IgD-negative memory B cell (primary cell): ENCODE measurements at regions not wholly inside any gene's neighbourhood (a gene's known extent, or its start where the extent isn't known, plus 50 kb on each side); places are given as distances from the start of the nearest gene placed in this dataset.

Experiments used
- H3K27ac Mint-ChIP-seq, 3 donors: one replicate each; pipeline ENCODE4 v1.8.0; 2020 to 2022; ENCODE audit warnings: mild to moderate bottlenecking in 3 of 3, mixed read lengths in 3 of 3, moderate library complexity in 1 of 3
- H3K27me3 Mint-ChIP-seq: one replicate; pipeline ENCODE4 v1.8.0; 2021; ENCODE audit warnings: mixed read lengths
- H3K36me3 Mint-ChIP-seq: one replicate; pipeline ENCODE4 v1.8.0; 2020; ENCODE audit warnings: mild to moderate bottlenecking, mixed read lengths
- H3K4me1 Mint-ChIP-seq, 3 donors: one replicate each; pipeline ENCODE4 v1.8.0; 2020 to 2022; ENCODE audit warnings: mixed read lengths in 3 of 3, mild to moderate bottlenecking in 1 of 3
- H3K4me3 Mint-ChIP-seq, 4 donors: one replicate each; pipeline ENCODE4 v1.8.0; 2020 to 2022; ENCODE audit warnings: mild to moderate bottlenecking in 4 of 4, mixed read lengths in 4 of 4, moderate library complexity in 3 of 4
- H3K9me3 Mint-ChIP-seq, 3 donors: one replicate each; pipeline ENCODE4 v1.8.0; 2020 to 2021; ENCODE audit warnings: mixed read lengths in 3 of 3, mild to moderate bottlenecking in 1 of 3

GRCh38 chr22:27628891-27629631 is 172.5 kb downstream of the MN1 start:
- Mint-ChIP-seq H3K36me3 (no peaks in the 10 kb centered on the region), H3K4me3 (no peak overlapping the region)

GRCh38 chr22:27629908-27630673 is 171.5 kb downstream of the MN1 start:
- Mint-ChIP-seq H3K27ac (no peak overlapping the region), H3K4me3 (no peak overlapping the region), H3K36me3 (no peaks in the 10 kb centered on the region), H3K9me3 (peaks cover 0 to 7% (median 0%) of the 10 kb centered on the region in 3 donors), H3K4me1 (no peaks in the 10 kb centered on the region), H3K27me3 (peaks cover 1% of the 10 kb centered on the region)

More at GRCh38 chr22:27628891-27629631, 172.5 kb downstream of the MN1 start:
- H3K9me3 Mint-ChIP-seq, result peaks cover 0 to 7% (median 0%) of the 10 kb centered on the region in 3 donors
- H3K27ac Mint-ChIP-seq, result no peak overlapping the region
- H3K4me1 Mint-ChIP-seq, result no peaks in the 10 kb centered on the region
- peaks cover 1% of the 10 kb centered on the region for H3K27me3 Mint-ChIP-seq

GRCh38 chr22:27630754-27631153 is 170.8 kb downstream of the MN1 start:
- Mint-ChIP-seq H3K27me3 (peaks cover 1% of the 10 kb centered on the region), H3K4me1 (no peaks in the 10 kb centered on the region), H3K36me3 (no peaks in the 10 kb centered on the region), H3K4me3 (no peak overlapping the region), H3K27ac (no peak overlapping the region), H3K9me3 (peaks cover 0 to 7% (median 0%) of the 10 kb centered on the region in 3 donors)

GRCh38 chr22:27631641-27632040 is 169.9 kb downstream of the MN1 start:
- Mint-ChIP-seq H3K27me3 (peaks cover 3% of the 10 kb centered on the region), H3K4me3 (no peak overlapping the region), H3K9me3 (peaks cover 0 to 7% (median 0%) of the 10 kb centered on the region in 3 donors), H3K4me1 (no peaks in the 10 kb centered on the region), H3K36me3 (no peaks in the 10 kb centered on the region), H3K27ac (peak overlapping the region in 1 of 3 donors; percentile 1)

- H3K27ac Mint-ChIP-seq, result no peak overlapping the region
- no peaks in the 10 kb centered on the region for H3K4me1 Mint-ChIP-seq
- no peak overlapping the region for H3K4me3 Mint-ChIP-seq
- H3K36me3 Mint-ChIP-seq, result no peaks in the 10 kb centered on the region
- H3K9me3 Mint-ChIP-seq, result peaks cover 0 to 7% (median 0%) of the 10 kb centered on the region in 3 donors
- H3K27me3 Mint-ChIP-seq, result peaks cover 6% of the 10 kb centered on the region
Observed at GRCh38 chr22:27632451-27633295, 168.9 kb downstream of the MN1 start.

GRCh38 chr22:27633296-27633871 is 168.2 kb downstream of the MN1 start:
- H3K4me3 Mint-ChIP-seq, result no peak overlapping the region
- H3K9me3 Mint-ChIP-seq, result peaks cover 0 to 7% (median 0%) of the 10 kb centered on the region in 3 donors
- H3K4me1 Mint-ChIP-seq, result no peaks in the 10 kb centered on the region
- no peaks in the 10 kb centered on the region for H3K36me3 Mint-ChIP-seq
- H3K27me3 Mint-ChIP-seq, result peaks cover 6% of the 10 kb centered on the region
- peak overlapping the region in 1 of 3 donors; percentile 60 for H3K27ac Mint-ChIP-seq

- Mint-ChIP-seq H3K27ac (peak overlapping the region in 1 of 3 donors; percentile 60), H3K4me1 (no peaks in the 10 kb centered on the region), H3K36me3 (no peaks in the 10 kb centered on the region), H3K9me3 (peaks cover 0 to 4% (median 0%) of the 10 kb centered on the region in 3 donors), H3K27me3 (peaks cover 6% of the 10 kb centered on the region), H3K4me3 (no peak overlapping the region)
Observed at GRCh38 chr22:27634043-27634740, 167.4 kb downstream of the MN1 start.

GRCh38 chr22:27635435-27635834 is 166.1 kb downstream of the MN1 start:
- no peaks in the 10 kb centered on the region for H3K36me3 Mint-ChIP-seq
- peaks cover 0 to 4% (median 0%) of the 10 kb centered on the region in 3 donors for H3K9me3 Mint-ChIP-seq
- no peaks in the 10 kb centered on the region for H3K4me1 Mint-ChIP-seq
- peaks cover 4% of the 10 kb centered on the region for H3K27me3 Mint-ChIP-seq
- no peak overlapping the region for H3K27ac Mint-ChIP-seq
- no peak overlapping the region for H3K4me3 Mint-ChIP-seq

GRCh38 chr22:27635852-27636251 is 165.7 kb downstream of the MN1 start:
- Mint-ChIP-seq H3K4me1 (peaks cover 0 to 1% (median 0%) of the 10 kb centered on the region in 3 donors), H3K9me3 (peaks cover 0 to 4% (median 0%) of the 10 kb centered on the region in 3 donors), H3K4me3 (no peak overlapping the region), H3K27me3 (peaks cover 4% of the 10 kb centered on the region), H3K27ac (no peak overlapping the region), H3K36me3 (no peaks in the 10 kb centered on the region)

GRCh38 chr22:27636716-27637508 is 164.6 kb downstream of the MN1 start:
- Mint-ChIP-seq H3K27me3 (peaks cover 7% of the 10 kb centered on the region), H3K27ac (no peak overlapping the region), H3K4me3 (no peak overlapping the region), H3K36me3 (no peaks in the 10 kb centered on the region), H3K4me1 (peaks cover 0 to 2% (median 0%) of the 10 kb centered on the region in 3 donors), H3K9me3 (no peaks in the 10 kb centered on the region)

GRCh38 chr22:27637604-27638003 is 164.0 kb downstream of the MN1 start:
- Mint-ChIP-seq H3K36me3 (no peaks in the 10 kb centered on the region), H3K27me3 (peaks cover 7% of the 10 kb centered on the region), H3K4me3 (no peak overlapping the region), H3K9me3 (no peaks in the 10 kb centered on the region), H3K27ac (no peak overlapping the region), H3K4me1 (peaks cover 0 to 2% (median 0%) of the 10 kb centered on the region in 3 donors)

- Mint-ChIP-seq H3K27ac (no peak overlapping the region), H3K9me3 (no peaks in the 10 kb centered on the region), H3K4me3 (no peak overlapping the region), H3K36me3 (no peaks in the 10 kb centered on the region), H3K4me1 (peaks cover 0 to 2% (median 0%) of the 10 kb centered on the region in 3 donors), H3K27me3 (peaks cover 8% of the 10 kb centered on the region)
Observed at GRCh38 chr22:27638329-27639233, 163.0 kb downstream of the MN1 start.
